ENCODE measurements at regions not wholly inside any gene's neighbourhood (a gene's known extent, or its start where the extent isn't known, plus 50 kb on each side); places are given as distances from the start of the nearest gene placed in this dataset.

DNA sequence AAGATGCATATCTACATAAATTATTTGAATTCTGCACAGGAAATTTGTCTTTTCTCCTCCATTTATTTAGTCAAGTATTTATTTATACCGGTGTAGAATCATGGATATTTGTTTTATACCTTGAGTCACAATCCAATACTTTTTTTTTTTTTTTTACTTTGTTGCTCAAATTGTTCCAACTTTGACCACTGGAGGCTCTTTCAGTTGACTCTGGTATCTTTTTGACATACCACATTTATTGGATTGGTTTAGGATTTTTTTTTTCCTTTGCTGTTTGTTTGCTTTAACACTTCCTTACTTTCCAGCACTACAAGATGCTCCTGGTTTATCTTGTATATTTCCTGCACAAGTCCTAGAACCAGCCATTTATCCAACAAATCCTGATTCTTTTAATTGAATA, 543.1 kb upstream of the RIOK2 start:
- TF ChIP-seq CTCF (IDR thresholded peaks at IDR 0.05) (no peak), POLR2A (IDR thresholded peaks at IDR 0.05) (no peak), POLR2AphosphoS5 (IDR thresholded peaks at IDR 0.05; ENCODE audit: insufficient read depth in 1 of 2, low read depth in 1 of 2) (no peak)
